ENCODE measurements at regions not wholly inside any gene's neighbourhood (a gene's known extent, or its start where the extent isn't known, plus 50 kb on each side); places are given as distances from the start of the nearest gene placed in this dataset.

DNA sequence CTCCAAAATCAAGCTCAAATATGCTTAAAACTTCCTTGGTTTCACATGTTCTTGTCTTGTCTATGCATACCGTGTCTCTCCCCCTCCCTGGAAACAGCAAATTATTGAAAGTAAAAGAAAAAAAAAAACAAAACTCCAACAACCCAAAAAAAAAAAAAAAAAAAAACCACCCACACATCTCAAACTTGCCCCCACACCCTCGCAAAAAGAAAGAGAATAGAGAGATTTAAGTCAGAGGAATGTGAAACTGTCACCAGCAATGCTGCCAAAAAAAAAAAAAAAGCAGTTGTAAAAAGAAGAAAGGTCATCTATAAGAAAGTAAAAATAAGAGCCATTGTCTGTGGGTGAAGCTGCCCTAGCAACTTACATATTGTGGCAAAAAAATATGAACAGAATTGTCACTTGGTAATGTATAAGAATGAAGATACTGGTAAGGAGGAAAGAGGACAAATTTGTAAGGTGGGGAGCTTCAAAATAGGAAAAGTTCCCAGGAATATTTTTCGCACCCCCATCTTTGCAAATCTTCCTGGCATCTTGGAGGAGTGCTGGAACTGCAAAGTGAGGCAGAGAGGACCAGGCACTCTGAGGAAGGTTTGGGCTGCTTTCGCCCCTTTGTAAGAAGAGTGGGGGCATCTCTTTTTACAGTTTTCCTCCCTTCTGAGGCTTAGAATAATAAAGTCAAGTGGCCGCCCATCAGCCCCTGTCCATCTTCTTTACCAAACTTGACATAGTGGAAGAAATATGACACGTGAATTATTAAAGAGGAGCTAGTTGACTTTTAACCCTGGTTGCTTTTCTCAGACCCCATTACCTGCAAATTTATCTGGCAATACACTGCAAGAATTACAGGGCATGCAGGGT, 81.8 kb downstream of the NR2F2 start:
- TF ChIP-seq, protein P1, sequence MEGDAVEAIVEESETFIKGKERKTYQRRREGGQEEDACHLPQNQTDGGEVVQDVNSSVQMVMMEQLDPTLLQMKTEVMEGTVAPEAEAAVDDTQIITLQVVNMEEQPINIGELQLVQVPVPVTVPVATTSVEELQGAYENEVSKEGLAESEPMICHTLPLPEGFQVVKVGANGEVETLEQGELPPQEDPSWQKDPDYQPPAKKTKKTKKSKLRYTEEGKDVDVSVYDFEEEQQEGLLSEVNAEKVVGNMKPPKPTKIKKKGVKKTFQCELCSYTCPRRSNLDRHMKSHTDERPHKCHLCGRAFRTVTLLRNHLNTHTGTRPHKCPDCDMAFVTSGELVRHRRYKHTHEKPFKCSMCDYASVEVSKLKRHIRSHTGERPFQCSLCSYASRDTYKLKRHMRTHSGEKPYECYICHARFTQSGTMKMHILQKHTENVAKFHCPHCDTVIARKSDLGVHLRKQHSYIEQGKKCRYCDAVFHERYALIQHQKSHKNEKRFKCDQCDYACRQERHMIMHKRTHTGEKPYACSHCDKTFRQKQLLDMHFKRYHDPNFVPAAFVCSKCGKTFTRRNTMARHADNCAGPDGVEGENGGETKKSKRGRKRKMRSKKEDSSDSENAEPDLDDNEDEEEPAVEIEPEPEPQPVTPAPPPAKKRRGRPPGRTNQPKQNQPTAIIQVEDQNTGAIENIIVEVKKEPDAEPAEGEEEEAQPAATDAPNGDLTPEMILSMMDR (IDR thresholded peaks at IDR 0.05; ENCODE audit: low read depth, low read length), result no peak
- TF ChIP-seq EZH2phosphoT487 (IDR thresholded peaks at IDR 0.05; ENCODE audit: low read depth), result no peak

Data from OCI-LY3 (cell line).